ENCODE measurements at regions not wholly inside any gene's neighbourhood (a gene's known extent, or its start where the extent isn't known, plus 50 kb on each side); places are given as distances from the start of the nearest gene placed in this dataset.

DNA sequence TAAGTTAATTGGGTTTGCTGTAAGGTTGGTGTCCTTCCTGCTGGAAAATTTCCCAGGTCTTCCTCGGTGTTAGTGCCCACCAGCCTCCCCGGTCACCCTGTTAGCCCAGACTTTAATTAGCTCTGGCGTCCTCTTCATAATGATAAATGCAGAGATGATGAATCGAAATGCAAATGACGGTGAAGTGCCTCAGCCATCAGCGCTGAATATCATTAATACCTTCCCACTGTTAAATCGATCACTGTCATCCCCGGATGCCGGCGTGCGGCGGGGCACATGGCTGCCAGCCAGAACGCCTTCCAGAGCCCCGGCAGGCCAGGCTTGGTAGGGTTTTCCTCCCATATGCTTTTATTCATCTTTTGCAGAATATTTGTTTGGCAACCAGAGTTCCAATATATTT is 204.5 kb downstream of the IRX2 start:
- dilution Hi-C loops (cut with MboI; ENCODE audit: extremely low pct_ligation_motif_present, low sequenced_read_pairs) = no loop called here

More for the DNA sequence above, 204.5 kb downstream of the IRX2 start:
- no peaks in the 10 kb centered on the region for H4K20me1 ChIP-seq (replicated peaks; ENCODE audit: control insufficient read depth, extremely low read depth, insufficient read depth, low read length)
- no peaks in the 10 kb centered on the region for H3K9me1 ChIP-seq (replicated peaks; ENCODE audit: control insufficient read depth, extremely low read depth, insufficient read depth, low read length)
- BruUV-seq (replicated peaks) = no TSS peak
- no peak overlapping the region for H3K9ac ChIP-seq (replicated peaks; ENCODE audit: extremely low read depth, insufficient read depth, low read length)
- no peak overlapping the region for H3K27ac ChIP-seq (ENCODE audit: insufficient read depth, low read depth, low read length)
- H3K4me2 ChIP-seq (ENCODE audit: insufficient read depth, low read length) = no peak overlapping the region
- intact Hi-C loops (cut with micrococcal nuclease) = no loop called here
- no peak for FAIRE-seq
- H3K9me3 ChIP-seq (replicated peaks; ENCODE audit: control insufficient read depth, insufficient read depth, low read length) = peaks cover 2% of the 10 kb centered on the region
- CTCF ChIA-PET = no interaction called here
- no peak for TF ChIP-seq EZH2 (IDR thresholded peaks at IDR 0.05; ENCODE audit: borderline replicate concordance, low read depth, low read length, severe bottlenecking)
- TF ChIP-seq FOS (IDR thresholded peaks at IDR 0.05; ENCODE audit: borderline replicate concordance, insufficient read depth, low read length) = no peak
- TF ChIP-seq MYC (IDR thresholded peaks at IDR 0.05; ENCODE audit: low read depth, low read length) = no peak
- no peak for TF ChIP-seq JUN (IDR thresholded peaks at IDR 0.05; ENCODE audit: borderline replicate concordance, insufficient read depth, insufficient read length, low read depth)
- TF ChIP-seq POLR2AphosphoS5 (IDR thresholded peaks at IDR 0.05; ENCODE audit: insufficient read depth, low read depth, low read length) = no peak
- TF ChIP-seq POLR2A (IDR thresholded peaks at IDR 0.05; ENCODE audit: low read depth, low read length) = no peak
- no peak for TF ChIP-seq GATA2 (IDR thresholded peaks at IDR 0.05; ENCODE audit: insufficient read depth, insufficient read length, low read depth, low read length)
- TF ChIP-seq, protein P1, sequence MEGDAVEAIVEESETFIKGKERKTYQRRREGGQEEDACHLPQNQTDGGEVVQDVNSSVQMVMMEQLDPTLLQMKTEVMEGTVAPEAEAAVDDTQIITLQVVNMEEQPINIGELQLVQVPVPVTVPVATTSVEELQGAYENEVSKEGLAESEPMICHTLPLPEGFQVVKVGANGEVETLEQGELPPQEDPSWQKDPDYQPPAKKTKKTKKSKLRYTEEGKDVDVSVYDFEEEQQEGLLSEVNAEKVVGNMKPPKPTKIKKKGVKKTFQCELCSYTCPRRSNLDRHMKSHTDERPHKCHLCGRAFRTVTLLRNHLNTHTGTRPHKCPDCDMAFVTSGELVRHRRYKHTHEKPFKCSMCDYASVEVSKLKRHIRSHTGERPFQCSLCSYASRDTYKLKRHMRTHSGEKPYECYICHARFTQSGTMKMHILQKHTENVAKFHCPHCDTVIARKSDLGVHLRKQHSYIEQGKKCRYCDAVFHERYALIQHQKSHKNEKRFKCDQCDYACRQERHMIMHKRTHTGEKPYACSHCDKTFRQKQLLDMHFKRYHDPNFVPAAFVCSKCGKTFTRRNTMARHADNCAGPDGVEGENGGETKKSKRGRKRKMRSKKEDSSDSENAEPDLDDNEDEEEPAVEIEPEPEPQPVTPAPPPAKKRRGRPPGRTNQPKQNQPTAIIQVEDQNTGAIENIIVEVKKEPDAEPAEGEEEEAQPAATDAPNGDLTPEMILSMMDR (IDR thresholded peaks at IDR 0.05; ENCODE audit: extremely low read depth in 1 of 2, insufficient read depth in 1 of 2, low read depth in 1 of 2, low read length in 2 of 2) = no peak
- TF ChIP-seq, protein P2, sequence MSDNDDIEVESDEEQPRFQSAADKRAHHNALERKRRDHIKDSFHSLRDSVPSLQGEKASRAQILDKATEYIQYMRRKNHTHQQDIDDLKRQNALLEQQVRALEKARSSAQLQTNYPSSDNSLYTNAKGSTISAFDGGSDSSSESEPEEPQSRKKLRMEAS (IDR thresholded peaks at IDR 0.05; ENCODE audit: insufficient read depth, insufficient read length) = no peak
- no peaks in the 10 kb centered on the region for H3K36me3 ChIP-seq (ENCODE audit: control insufficient read depth in 2 of 2, extremely low read depth in 1 of 2, insufficient read depth in 2 of 2, low read length in 2 of 2)
- H2AFZ ChIP-seq (ENCODE audit: low read depth, low read length) = no peak overlapping the region
- H3K79me2 ChIP-seq (ENCODE audit: control insufficient read depth, insufficient read depth, low read length) = no peaks in the 10 kb centered on the region
- no peaks in the 10 kb centered on the region for H3K27me3 ChIP-seq (ENCODE audit: control insufficient read depth in 2 of 2, insufficient read depth in 2 of 2, low read length in 2 of 2)
- DNase-seq (ENCODE audit: low read depth, low spot score) = no peak
- H3K4me3 ChIP-seq (replicated peaks in 1 of 3; ENCODE audit: insufficient read depth in 1 of 3, low read depth in 1 of 3, low read length in 3 of 3) = no peak overlapping the region
- POLR2A ChIA-PET = no interaction called here
- H3K4me1 ChIP-seq (ENCODE audit: control insufficient read depth, extremely low read depth, insufficient read depth, low read length) = no peaks in the 10 kb centered on the region

Data from endothelial cell of umbilical vein (primary cell).